B cell (primary cell): ENCODE measurements at regions not wholly inside any gene's neighbourhood (a gene's known extent, or its start where the extent isn't known, plus 50 kb on each side); places are given as distances from the start of the nearest gene placed in this dataset.

Experiments used
- ATAC-seq: fragments of 200-7000 bp; cut with Tn5 transposase; one replicate; pipeline ENCODE4 v1.10.0; 2021; ENCODE audit warnings: low read depth, mild to moderate bottlenecking, moderate number of reproducible peaks, moderate library complexity
- CTCF ChIA-PET: fragments of 350-600 bp; sonication (Branson Sonifier 250); formaldehyde crosslinking; loops from one replicate; lab custom pipeline; 2021; ENCODE audit warnings: antibody characterized with exemption, inconsistent platforms; lab: Charles Lee
- POLR2A ChIA-PET: fragments of 350-600 bp; sonication (Branson Sonifier 250); formaldehyde crosslinking; loops from one replicate; lab custom pipeline; 2021; ENCODE audit warnings: antibody characterized with exemption; lab: Charles Lee
- DNase-seq: peaks from one replicate; pipeline ENCODE4 v3.0.0; 2013
- H2AFZ ChIP-seq: 2 replicates; pipeline ENCODE4 v1.6.1; 2012; ENCODE audit warnings: mild to moderate bottlenecking, low read depth, low read length; ENCODE audit not compliant: insufficient read depth, poor library complexity, severe bottlenecking
- H3K27ac ChIP-seq, 2 donors: 1 replicate in 1 of 2; 2 replicates in 1 of 2; pipeline ENCODE4 v1.5.1; 2012 to 2013; ENCODE audit warnings: low read length in 2 of 2, mild to moderate bottlenecking in 2 of 2, moderate library complexity in 1 of 2
- H3K27me3 ChIP-seq, 4 experiments: fragments of 200-600 bp in 1 of 4; sonication (generic) in 1 of 4; replicated peaks in 1 of 4; 1 replicate in 2 of 4; 2 replicates in 2 of 4; pipeline versions ENCODE4 v1.6.1 to v1.7.0; 2013 to 2016; ENCODE audit warnings: low read length in 3 of 4, mild to moderate bottlenecking in 2 of 4, mixed read lengths in 1 of 4, moderate library complexity in 1 of 4; ENCODE audit not compliant: insufficient read depth in 4 of 4, control insufficient read depth in 3 of 4; ENCODE audit errors: control extremely low read depth in 1 of 4
- H3K36me3 ChIP-seq, 2 experiments: replicated peaks in 1 of 2; 1 replicate in 1 of 2; 2 replicates in 1 of 2; pipeline versions ENCODE4 v1.6.1 to v1.7.1; 2013; ENCODE audit warnings: low read length in 1 of 2; ENCODE audit not compliant: insufficient read depth in 2 of 2, control insufficient read depth in 1 of 2; ENCODE audit errors: control extremely low read depth in 1 of 2, extremely low read depth in 1 of 2
- H3K4me1 ChIP-seq, 2 donors: fragments of 200-600 bp in 1 of 2; sonication (generic) in 1 of 2; 1 replicate in 1 of 2; 2 replicates in 1 of 2; pipeline versions ENCODE4 v1.5.1 to v1.6.1; 2013 to 2017; ENCODE audit warnings: low read length in 2 of 2; ENCODE audit not compliant: control insufficient read depth in 2 of 2, insufficient read depth in 2 of 2
- H3K4me2 ChIP-seq: replicated peaks from 2 replicates; pipeline ENCODE3; 2012; ENCODE audit warnings: mild to moderate bottlenecking, low read depth, low read length; ENCODE audit not compliant: poor library complexity, severe bottlenecking
- H3K4me3 ChIP-seq, 5 experiments: fragments of 200-600 bp in 1 of 5; sonication (generic) in 1 of 5; 1 replicate in 3 of 5; 2 replicates in 2 of 5; pipeline versions ENCODE4 v1.5.1 to v1.7.0; 2011 to 2016; ENCODE audit warnings: low read length in 4 of 5, mild to moderate bottlenecking in 4 of 5, low read depth in 2 of 5, control low read depth in 1 of 5, moderate library complexity in 1 of 5; ENCODE audit not compliant: insufficient read depth in 1 of 5; ENCODE audit errors: control extremely low read depth in 1 of 5, extremely low read depth in 1 of 5
- H3K79me2 ChIP-seq: fragments of 200-600 bp; sonication (generic); one replicate; pipeline ENCODE4 v1.6.0; 2016; ENCODE audit warnings: low read length; ENCODE audit not compliant: control insufficient read depth, insufficient read depth
- H3K9ac ChIP-seq: fragments of 200-600 bp; sonication (generic); 2 replicates; pipeline ENCODE4 v1.6.1; 2017; ENCODE audit warnings: mild to moderate bottlenecking, low read length, moderate library complexity
- H3K9me3 ChIP-seq, 3 donors: one replicate each; pipeline versions ENCODE4 v1.6.1 to v1.7.1; 2013; ENCODE audit warnings: low read length in 2 of 3; ENCODE audit not compliant: control insufficient read depth in 2 of 3, insufficient read depth in 1 of 3; ENCODE audit errors: control extremely low read depth in 1 of 3
- H4K20me1 ChIP-seq: 2 replicates; pipeline ENCODE4 v1.6.0; 2012; ENCODE audit warnings: mild to moderate bottlenecking, low read length; ENCODE audit not compliant: insufficient read depth, control insufficient read depth, poor library complexity, severe bottlenecking
- H3K27ac Mint-ChIP-seq: one replicate; pipeline ENCODE4 v1.8.0; 2021; ENCODE audit warnings: mixed read lengths
- H3K27me3 Mint-ChIP-seq: one replicate; pipeline ENCODE4 v1.8.0; 2021; ENCODE audit warnings: mixed read lengths
- H3K4me1 Mint-ChIP-seq: one replicate; pipeline ENCODE4 v1.8.0; 2021; ENCODE audit warnings: mixed read lengths
- H3K4me3 Mint-ChIP-seq: one replicate; pipeline ENCODE4 v1.8.0; 2021; ENCODE audit warnings: mixed read lengths
- H3K9me3 Mint-ChIP-seq: one replicate; pipeline ENCODE4 v1.8.0; 2022; ENCODE audit warnings: mixed read lengths; ENCODE audit not compliant: insufficient read depth
- EZH2 ChIP-seq: IDR thresholded peaks from 2 replicates; pipeline ENCODE4 v1.6.1; 2012; ENCODE audit warnings: borderline replicate concordance, low read depth, mild to moderate bottlenecking, moderate library complexity, low read length; ENCODE audit not compliant: insufficient read depth, poor library complexity, severe bottlenecking
- WGBS: methylation state at CpG from one replicate; pipeline ENCODE4 v1.1.5; 2013; ENCODE audit warnings: missing lambda C conversion rate; ENCODE audit not compliant: insufficient coverage; 5-methylcytosine and 5-hydroxymethylcytosine counted together
- intact Hi-C: fragments of 100-400 bp; cut with micrococcal nuclease; formaldehyde crosslinking; loops from one replicate; pipeline ENCODE4 v1.10.0; 2022
- TF ChIP-seq, protein P1 (sequence below): fragments of 200-600 bp; IDR thresholded peaks from one replicate; pipeline ENCODE4 v1.8.0; 2022; ENCODE audit warnings: antibody characterized with exemption, mild to moderate bottlenecking

DNA sequence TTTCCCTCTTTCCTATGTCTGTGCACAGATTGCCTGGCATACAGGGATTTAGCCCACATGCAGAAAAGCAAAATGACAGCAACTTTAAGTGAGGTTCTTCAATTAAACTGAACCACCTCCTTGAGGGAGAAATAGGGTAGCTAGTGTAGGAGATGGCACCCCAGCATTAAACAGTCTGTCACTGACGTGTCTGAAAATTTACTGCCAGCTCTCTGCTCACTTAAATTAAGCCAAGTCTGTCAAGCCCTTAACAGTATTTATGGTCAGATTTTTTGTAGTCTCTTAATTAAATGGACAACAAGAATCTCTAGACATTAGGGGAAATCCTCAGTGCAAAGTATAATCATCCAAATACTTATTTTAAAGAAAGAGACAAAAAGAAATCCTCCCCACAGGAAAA lies 696.5 kb upstream of the PTBP2 start:
- Histone ChIP-seq H4K20me1 (no peaks in the 10 kb centered on the region), H3K27ac (no peak overlapping the region), H3K79me2 (no peaks in the 10 kb centered on the region), H3K36me3 (no peaks in the 10 kb centered on the region), H3K4me1 (no peaks in the 10 kb centered on the region), H3K4me2 (no peak overlapping the region), H2AFZ (no peak overlapping the region), H3K9ac (no peak overlapping the region), H3K9me3 (peaks cover 1 to 15% (median 3%) of the 10 kb centered on the region in 3 donors), H3K4me3 (no peak overlapping the region), H3K27me3 (no peaks in the 10 kb centered on the region)
- no CpG with 5 or more reads among the region's 1 CpG for WGBS
- intact Hi-C loops = no loop called here
- no peaks in the 10 kb centered on the region for H3K4me1 Mint-ChIP-seq
- ChIA-PET CTCF (no interaction called here), POLR2A (no interaction called here)
- TF ChIP-seq, protein P1, sequence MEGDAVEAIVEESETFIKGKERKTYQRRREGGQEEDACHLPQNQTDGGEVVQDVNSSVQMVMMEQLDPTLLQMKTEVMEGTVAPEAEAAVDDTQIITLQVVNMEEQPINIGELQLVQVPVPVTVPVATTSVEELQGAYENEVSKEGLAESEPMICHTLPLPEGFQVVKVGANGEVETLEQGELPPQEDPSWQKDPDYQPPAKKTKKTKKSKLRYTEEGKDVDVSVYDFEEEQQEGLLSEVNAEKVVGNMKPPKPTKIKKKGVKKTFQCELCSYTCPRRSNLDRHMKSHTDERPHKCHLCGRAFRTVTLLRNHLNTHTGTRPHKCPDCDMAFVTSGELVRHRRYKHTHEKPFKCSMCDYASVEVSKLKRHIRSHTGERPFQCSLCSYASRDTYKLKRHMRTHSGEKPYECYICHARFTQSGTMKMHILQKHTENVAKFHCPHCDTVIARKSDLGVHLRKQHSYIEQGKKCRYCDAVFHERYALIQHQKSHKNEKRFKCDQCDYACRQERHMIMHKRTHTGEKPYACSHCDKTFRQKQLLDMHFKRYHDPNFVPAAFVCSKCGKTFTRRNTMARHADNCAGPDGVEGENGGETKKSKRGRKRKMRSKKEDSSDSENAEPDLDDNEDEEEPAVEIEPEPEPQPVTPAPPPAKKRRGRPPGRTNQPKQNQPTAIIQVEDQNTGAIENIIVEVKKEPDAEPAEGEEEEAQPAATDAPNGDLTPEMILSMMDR = no peak
- no peak for TF ChIP-seq EZH2
- H3K9me3 Mint-ChIP-seq = peaks cover 3% of the 10 kb centered on the region
- H3K27me3 Mint-ChIP-seq = no peaks in the 10 kb centered on the region
- no peak overlapping the region for H3K27ac Mint-ChIP-seq
- DNase-seq (no peak), ATAC-seq (no peak)
- no peak overlapping the region for H3K4me3 Mint-ChIP-seq

DNA sequence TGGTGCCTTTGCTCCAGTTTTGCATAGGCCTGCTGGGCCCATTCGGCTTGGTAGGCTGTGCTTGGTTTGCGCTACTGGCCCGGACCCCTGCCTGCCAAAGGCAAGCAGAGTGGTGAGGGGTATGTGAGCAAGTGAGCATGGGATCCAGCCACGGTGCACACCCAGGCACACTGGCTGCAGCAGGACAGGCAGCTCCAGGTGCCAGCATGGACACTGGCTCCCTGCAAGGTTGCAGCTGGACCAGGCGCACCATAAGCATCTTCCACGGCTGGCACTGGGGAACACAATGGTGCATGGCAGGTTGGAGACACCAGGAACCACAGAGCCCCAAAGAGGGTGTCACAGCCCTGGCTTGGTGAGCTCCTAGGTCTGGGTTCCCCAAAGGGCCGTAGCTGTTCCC lies 693.5 kb upstream of the PTBP2 start:
- TF ChIP-seq, protein P1 = no peak
- TF ChIP-seq EZH2 = no peak
- intact Hi-C loops = no loop called here
- Histone ChIP-seq H3K27me3 (no peaks in the 10 kb centered on the region), H3K4me1 (no peaks in the 10 kb centered on the region), H3K36me3 (no peaks in the 10 kb centered on the region), H3K79me2 (no peaks in the 10 kb centered on the region), H3K4me2 (no peak overlapping the region), H2AFZ (no peak overlapping the region), H4K20me1 (no peaks in the 10 kb centered on the region), H3K27ac (no peak overlapping the region), H3K9ac (no peak overlapping the region), H3K4me3 (no peak overlapping the region), H3K9me3 (peaks cover 3 to 15% (median 5%) of the 10 kb centered on the region in 3 donors)
- no peak for DNase-seq
- ChIA-PET CTCF (no interaction called here), POLR2A (no interaction called here)
- 96% methylated on average over 7 of the region's 7 CpGs for WGBS
- peaks cover 3% of the 10 kb centered on the region for H3K9me3 Mint-ChIP-seq
- H3K4me1 Mint-ChIP-seq = no peaks in the 10 kb centered on the region
- ATAC-seq = no peak
- H3K27me3 Mint-ChIP-seq = no peaks in the 10 kb centered on the region
- H3K4me3 Mint-ChIP-seq = no peak overlapping the region
- H3K27ac Mint-ChIP-seq = no peak overlapping the region
